Mesenchymal stem cell (in vitro differentiated cells and primary cell): ENCODE measurements at regions not wholly inside any gene's neighbourhood (a gene's known extent, or its start where the extent isn't known, plus 50 kb on each side); places are given as distances from the start of the nearest gene placed in this dataset.

Experiments
- DNase-seq: peaks from one replicate; pipeline ENCODE4 v3.0.0-alpha.2; 2013
- H2AFZ ChIP-seq: one replicate; pipeline ENCODE4 v1.6.1; 2013; ENCODE audit warnings: low read depth, mild to moderate bottlenecking, control low read depth, inconsistent platforms, low read length, moderate library complexity
- H2AK5ac ChIP-seq: 2 replicates; pipeline ENCODE4 v1.6.1; 2013; ENCODE audit warnings: low read length, moderate library complexity, mild to moderate bottlenecking, inconsistent platforms; ENCODE audit not compliant: severe bottlenecking
- H2BK120ac ChIP-seq: one replicate; pipeline ENCODE4 v1.6.1; 2013; ENCODE audit warnings: low read depth, mild to moderate bottlenecking, inconsistent platforms, low read length, moderate library complexity
- H2BK12ac ChIP-seq, 2 experiments: one replicate each; pipeline ENCODE4 v1.6.1; 2013; ENCODE audit warnings: inconsistent platforms in 2 of 2, low read length in 2 of 2, mild to moderate bottlenecking in 2 of 2, moderate library complexity in 2 of 2, control low read depth in 1 of 2
- H2BK15ac ChIP-seq: one replicate; pipeline ENCODE4 v1.6.1; 2013; ENCODE audit warnings: mild to moderate bottlenecking, low read depth, inconsistent platforms; ENCODE audit not compliant: poor library complexity, severe bottlenecking
- H2BK5ac ChIP-seq: 2 replicates; pipeline ENCODE4 v1.6.1; 2013; ENCODE audit warnings: low read depth, mild to moderate bottlenecking, low read length, control low read depth, inconsistent platforms; ENCODE audit not compliant: poor library complexity, severe bottlenecking
- H3K14ac ChIP-seq, 2 experiments: one replicate each; pipeline ENCODE4 v1.6.1; 2013; ENCODE audit warnings: inconsistent platforms in 2 of 2, low read length in 2 of 2, control low read depth in 1 of 2, mild to moderate bottlenecking in 1 of 2, moderate library complexity in 1 of 2
- H3K18ac ChIP-seq, 2 experiments: one replicate each; pipeline ENCODE4 v1.6.1; 2013; ENCODE audit warnings: inconsistent platforms in 2 of 2, low read length in 2 of 2, control low read depth in 1 of 2, low read depth in 1 of 2, mild to moderate bottlenecking in 1 of 2
- H3K23ac ChIP-seq, 2 experiments: one replicate each; pipeline ENCODE4 v1.6.1; 2013; ENCODE audit warnings: inconsistent platforms in 2 of 2, low read length in 2 of 2, mild to moderate bottlenecking in 2 of 2, moderate library complexity in 2 of 2, control low read depth in 1 of 2
- H3K27ac ChIP-seq: 2 replicates; pipeline ENCODE4 v1.5.1; 2013; ENCODE audit warnings: mild to moderate bottlenecking, moderate library complexity, low read length, control low read depth, inconsistent platforms; ENCODE audit not compliant: poor library complexity, severe bottlenecking
- H3K27me3 ChIP-seq, 2 experiments: 2 replicates each; pipeline versions ENCODE4 v1.6.1 to v1.7.0; 2013; ENCODE audit warnings: low read length in 2 of 2, mild to moderate bottlenecking in 2 of 2, moderate library complexity in 2 of 2, control low read depth in 1 of 2, inconsistent platforms in 1 of 2; ENCODE audit not compliant: control insufficient read depth in 1 of 2, insufficient read depth in 1 of 2
- H3K36me3 ChIP-seq, 2 experiments: 2 replicates each; pipeline versions ENCODE4 v1.6.1 to v1.7.0; 2013; ENCODE audit warnings: low read length in 2 of 2, control low read depth in 1 of 2, inconsistent platforms in 1 of 2, low read depth in 1 of 2, mild to moderate bottlenecking in 1 of 2; ENCODE audit not compliant: insufficient read depth in 2 of 2, control insufficient read depth in 1 of 2
- H3K4ac ChIP-seq, 2 experiments: one replicate each; pipeline ENCODE4 v1.6.1; 2013; ENCODE audit warnings: inconsistent platforms in 2 of 2, low read length in 2 of 2, mild to moderate bottlenecking in 2 of 2, moderate library complexity in 2 of 2, control low read depth in 1 of 2, low read depth in 1 of 2
- H3K4me1 ChIP-seq: 2 replicates; pipeline ENCODE4 v1.6.1; 2013; ENCODE audit warnings: low read depth, low read length, control low read depth; ENCODE audit not compliant: control insufficient read depth, insufficient read depth
- H3K4me2 ChIP-seq: 2 replicates; pipeline ENCODE4 v1.6.1; 2013; ENCODE audit warnings: low read length, mild to moderate bottlenecking, inconsistent platforms; ENCODE audit not compliant: poor library complexity, severe bottlenecking
- H3K4me3 ChIP-seq, 2 experiments: 2 replicates each; pipeline versions ENCODE4 v1.5.1 to v1.7.0; 2013; ENCODE audit warnings: low read length in 2 of 2, mild to moderate bottlenecking in 2 of 2, control low read depth in 1 of 2, low read depth in 1 of 2; ENCODE audit not compliant: insufficient read depth in 1 of 2
- H3K79me1 ChIP-seq: replicated peaks from 2 replicates; pipeline ENCODE4 v1.6.1; 2013; ENCODE audit warnings: mild to moderate bottlenecking, control low read depth, low read length, inconsistent platforms; ENCODE audit not compliant: poor library complexity, severe bottlenecking
- H3K9ac ChIP-seq: 2 replicates; pipeline ENCODE4 v1.7.0; 2013; ENCODE audit warnings: mild to moderate bottlenecking, low read length, moderate library complexity
- H3K9me3 ChIP-seq: 2 replicates; pipeline ENCODE4 v1.7.0; 2013; ENCODE audit warnings: mild to moderate bottlenecking, low read length; ENCODE audit not compliant: control insufficient read depth
- H4K8ac ChIP-seq: one replicate; pipeline ENCODE4 v1.6.1; 2013; ENCODE audit warnings: inconsistent platforms, mild to moderate bottlenecking, low read length, moderate library complexity
- H4K91ac ChIP-seq: one replicate; pipeline ENCODE4 v1.6.1; 2013; ENCODE audit warnings: mild to moderate bottlenecking, low read length, inconsistent platforms
- WGBS: methylation state at CpG from one replicate; pipeline ENCODE4 v1.1.7; 2013; ENCODE audit warnings: mixed read lengths; 5-methylcytosine and 5-hydroxymethylcytosine counted together

- Histone ChIP-seq H3K23ac (no peak overlapping the region), H2BK15ac (peak overlapping the region; percentile 70), H3K14ac (peak overlapping the region in 1 of 2 experiments; percentile 61), H3K4me1 (peaks cover 35% of the 10 kb centered on the region), H2AFZ (no peak overlapping the region), H3K4ac (no peak overlapping the region), H2AK5ac (no peak overlapping the region), H4K8ac (no peak overlapping the region), H3K79me1 (no peaks in the 10 kb centered on the region), H3K4me3 (no peak overlapping the region), H2BK12ac (peak overlapping the region; percentile 79 to 97), H3K18ac (peak overlapping the region; percentile 37 to 59), H3K4me2 (no peak overlapping the region), H4K91ac (peak overlapping the region; percentile 57), H3K9ac (no peak overlapping the region), H2BK120ac (no peak overlapping the region), H3K27me3 (peaks cover 0 to 35% of the 10 kb centered on the region in 2 experiments), H3K27ac (no peak overlapping the region), H2BK5ac (no peak overlapping the region), H3K9me3 (no peaks in the 10 kb centered on the region), H3K36me3 (no peaks in the 10 kb centered on the region)
- WGBS: 94% methylated on average over 6 of the region's 6 CpGs
- no peak for DNase-seq
Observed at GRCh38 chr9:136609160-136609475, 53.6 kb upstream of the EGFL7 start.

- Histone ChIP-seq H2BK5ac (no peak overlapping the region), H2AFZ (no peak overlapping the region), H3K4me2 (no peak overlapping the region), H3K4me3 (no peak overlapping the region), H3K9me3 (no peaks in the 10 kb centered on the region), H2AK5ac (no peak overlapping the region), H4K8ac (peak overlapping the region; percentile 74), H3K27ac (no peak overlapping the region), H2BK15ac (peak overlapping the region; percentile 96), H3K79me1 (no peaks in the 10 kb centered on the region), H4K91ac (peak overlapping the region; percentile 70), H2BK120ac (peak overlapping the region; percentile 54), H3K18ac (peak overlapping the region; percentile 37 to 59), H3K4ac (peak overlapping the region; percentile 54 to 57), H2BK12ac (peak overlapping the region; percentile 79 to 97), H3K27me3 (peaks cover 0 to 41% of the 10 kb centered on the region in 2 experiments), H3K9ac (no peak overlapping the region), H3K14ac (peak overlapping the region in 1 of 2 experiments; percentile 61), H3K36me3 (no peaks in the 10 kb centered on the region), H3K23ac (no peak overlapping the region), H3K4me1 (peaks cover 33% of the 10 kb centered on the region)
- WGBS: 62% methylated on average over 16 of the region's 16 CpGs
- no peak for DNase-seq
Observed at GRCh38 chr9:136608348-136609159, 54.2 kb upstream of the EGFL7 start.

GRCh38 chr9:136607334-136607919 lies 55.3 kb upstream of the EGFL7 start:
- Histone ChIP-seq H3K27ac (no peak overlapping the region), H3K23ac (no peak overlapping the region), H4K91ac (peak overlapping the region; percentile 88), H2BK15ac (peak overlapping the region; percentile 68), H3K36me3 (no peaks in the 10 kb centered on the region), H3K9ac (no peak overlapping the region), H3K27me3 (peaks cover 0 to 52% of the 10 kb centered on the region in 2 experiments), H3K4me3 (no peak overlapping the region), H3K79me1 (no peaks in the 10 kb centered on the region), H2BK12ac (peak overlapping the region; percentile 91 to 95), H4K8ac (no peak overlapping the region), H3K9me3 (no peaks in the 10 kb centered on the region), H2AK5ac (no peak overlapping the region), H3K14ac (peak overlapping the region in 1 of 2 experiments; percentile 83), H3K18ac (peak overlapping the region; percentile 34 to 54), H2BK5ac (no peak overlapping the region), H3K4me1 (peaks cover 32% of the 10 kb centered on the region), H3K4me2 (no peak overlapping the region), H2BK120ac (peak overlapping the region; percentile 42), H3K4ac (peak overlapping the region in 1 of 2 experiments; percentile 17), H2AFZ (no peak overlapping the region)
- 88% methylated on average over 17 of the region's 17 CpGs for WGBS
- no peak for DNase-seq

GRCh38 chr9:136606687-136607333 lies 55.9 kb upstream of the EGFL7 start:
- Histone ChIP-seq H3K79me1 (no peaks in the 10 kb centered on the region), H2BK120ac (peak overlapping the region; percentile 64), H3K9me3 (no peaks in the 10 kb centered on the region), H3K4ac (peak overlapping the region in 1 of 2 experiments; percentile 74), H4K91ac (peak overlapping the region; percentile 83), H2AFZ (no peak overlapping the region), H3K36me3 (no peaks in the 10 kb centered on the region), H3K14ac (peak overlapping the region in 1 of 2 experiments; percentile 89), H3K9ac (no peak overlapping the region), H3K4me1 (peaks cover 35% of the 10 kb centered on the region), H3K27me3 (peaks cover 0 to 56% of the 10 kb centered on the region in 2 experiments), H3K27ac (no peak overlapping the region), H3K18ac (peak overlapping the region; percentile 19 to 44), H4K8ac (peak overlapping the region; percentile 58), H3K4me3 (no peak overlapping the region), H2BK5ac (no peak overlapping the region), H2BK12ac (peak overlapping the region; percentile 68 to 91), H3K4me2 (no peak overlapping the region), H2AK5ac (no peak overlapping the region), H3K23ac (no peak overlapping the region), H2BK15ac (peak overlapping the region; percentile 95)
- 71% methylated on average over 19 of the region's 19 CpGs for WGBS
- no peak for DNase-seq
